GM23338 (cell line): ENCODE measurements at regions not wholly inside any gene's neighbourhood (a gene's known extent, or its start where the extent isn't known, plus 50 kb on each side); places are given as distances from the start of the nearest gene placed in this dataset.

Source experiments
- ATAC-seq: fragments of 200-7000 bp; cut with Tn5 transposase; 3 replicates; pipeline ENCODE4 v1.9.1; 2020
- DNase-seq: peaks from one replicate; pipeline ENCODE4 v3.0.0-alpha.2; 2015; ENCODE audit warnings: low spot score
- H2AFZ ChIP-seq: fragments of 200-600 bp; sonication (generic); 2 replicates; pipeline ENCODE4 v1.8.0; 2016; ENCODE audit warnings: antibody characterized with exemption, mild to moderate bottlenecking, moderate library complexity
- H3F3A ChIP-seq: fragments of 200-600 bp; sonication (generic); replicated peaks from 2 replicates; pipeline ENCODE4 v1.8.0; 2017; ENCODE audit warnings: antibody characterized with exemption, mixed run types, low read depth
- H3K27ac ChIP-seq: fragments of 200-600 bp; sonication (generic); 2 replicates; pipeline ENCODE4 v1.6.1; 2016; ENCODE audit warnings: low read depth
- H3K27me3 ChIP-seq: fragments of 200-600 bp; sonication (generic); 2 replicates; pipeline ENCODE4 v1.8.0; 2016; ENCODE audit warnings: mild to moderate bottlenecking, mixed run types, moderate library complexity; ENCODE audit not compliant: insufficient read depth
- H3K36me3 ChIP-seq: fragments of 200-600 bp; sonication (generic); 2 replicates; pipeline ENCODE4 v1.8.0; 2016; ENCODE audit warnings: mild to moderate bottlenecking; ENCODE audit not compliant: insufficient read depth
- H3K4me1 ChIP-seq: fragments of 200-600 bp; sonication (generic); 2 replicates; pipeline ENCODE4 v1.8.0; 2016; ENCODE audit warnings: mild to moderate bottlenecking, moderate library complexity; ENCODE audit not compliant: insufficient read depth
- H3K4me2 ChIP-seq: fragments of 200-600 bp; sonication (generic); 2 replicates; pipeline ENCODE4 v1.7.1; 2017; ENCODE audit warnings: mixed run types
- H3K4me3 ChIP-seq: fragments of 200-600 bp; sonication (generic); 2 replicates; pipeline ENCODE4 v1.6.1; 2016; ENCODE audit warnings: mixed run types
- H3K79me2 ChIP-seq: fragments of 200-600 bp; sonication (generic); replicated peaks from 2 replicates; pipeline ENCODE4 v1.8.0; 2017; ENCODE audit warnings: mild to moderate bottlenecking; ENCODE audit not compliant: insufficient read depth
- H3K9me2 ChIP-seq: fragments of 200-600 bp; sonication (generic); 2 replicates; pipeline ENCODE4 v1.8.0; 2017; ENCODE audit not compliant: insufficient read depth
- H4K20me1 ChIP-seq: fragments of 200-600 bp; sonication (generic); replicated peaks from 2 replicates; pipeline ENCODE4 v1.8.0; 2017; ENCODE audit warnings: mild to moderate bottlenecking; ENCODE audit not compliant: insufficient read depth
- H3K27ac Mint-ChIP-seq: 2 replicates; pipeline ENCODE4 v1.8.0; 2020; ENCODE audit warnings: inconsistent platforms, mild to moderate bottlenecking, moderate library complexity, mixed read lengths
- H3K27me3 Mint-ChIP-seq: 3 replicates; pipeline ENCODE4 v1.8.0; 2022; ENCODE audit warnings: low read depth, mild to moderate bottlenecking, moderate library complexity, mixed read lengths, inconsistent platforms; ENCODE audit not compliant: insufficient read depth, poor library complexity
- H3K36me3 Mint-ChIP-seq: 3 replicates; pipeline ENCODE4 v1.8.0; 2021; ENCODE audit warnings: low read depth, mild to moderate bottlenecking, inconsistent platforms, moderate library complexity, mixed read lengths
- H3K4me1 Mint-ChIP-seq: 3 replicates; pipeline ENCODE4 v1.8.0; 2020; ENCODE audit warnings: mild to moderate bottlenecking, inconsistent platforms, mixed read lengths
- H3K4me3 Mint-ChIP-seq: 3 replicates; pipeline ENCODE4 v1.8.0; 2021; ENCODE audit warnings: moderate library complexity, mild to moderate bottlenecking, inconsistent platforms, mixed read lengths
- H3K9me3 Mint-ChIP-seq: 3 replicates; pipeline ENCODE4 v1.8.0; 2020; ENCODE audit warnings: moderate library complexity, mild to moderate bottlenecking, inconsistent platforms, mixed read lengths
- CREB1 ChIP-seq: fragments of 250-450 bp; sonication (Bioruptor Pico); IDR thresholded peaks from 2 replicates; pipeline ENCODE4 v1.5.0; 2020; ENCODE audit warnings: low read depth, mild to moderate bottlenecking, moderate library complexity
- ETS1 ChIP-seq: IDR thresholded peaks from 2 replicates; pipeline ENCODE4 v1.6.1; 2016; ENCODE audit warnings: antibody characterized with exemption
- EZH2phosphoT487 ChIP-seq: fragments of 200-600 bp; sonication (generic); IDR thresholded peaks from one replicate; pipeline ENCODE4 v1.8.1; 2018; ENCODE audit warnings: antibody characterized with exemption; ENCODE audit not compliant: unreplicated experiment
- POLR2AphosphoS5 ChIP-seq: IDR thresholded peaks from 2 replicates; pipeline ENCODE4 v1.6.1; 2016; ENCODE audit warnings: antibody characterized with exemption, low read depth
- ZNF331 ChIP-seq: fragments of 250-450 bp; sonication (Bioruptor Pico); IDR thresholded peaks from 2 replicates; pipeline ENCODE4 v1.5.0; 2020; ENCODE audit warnings: low read depth, mild to moderate bottlenecking, moderate library complexity
- ZNF462 ChIP-seq: fragments of 250-450 bp; sonication (Bioruptor Pico); IDR thresholded peaks from 2 replicates; pipeline ENCODE4 v1.5.0; 2020; ENCODE audit warnings: mild to moderate bottlenecking, moderate library complexity

- TF ChIP-seq ZNF462 (CRISPR knock-in tag) (no peak), ETS1 (no peak), EZH2phosphoT487 (no peak)
Observed at GRCh38 chr1:65069011-65069565, 78.9 kb upstream of the AK4 start (continued).

GRCh38 chr1:65072845-65073244 lies 75.2 kb upstream of the AK4 start:
- no peaks in the 10 kb centered on the region for H3K36me3 Mint-ChIP-seq
- Histone ChIP-seq H3K27ac (no peak overlapping the region), H3K4me2 (no peak overlapping the region), H2AFZ (no peak overlapping the region), H3K4me1 (peaks cover 7% of the 10 kb centered on the region), H4K20me1 (no peaks in the 10 kb centered on the region), H3K27me3 (no peaks in the 10 kb centered on the region), H3K36me3 (no peaks in the 10 kb centered on the region), H3F3A (no peaks in the 10 kb centered on the region), H3K4me3 (no peak overlapping the region), H3K9me2 (no peaks in the 10 kb centered on the region), H3K79me2 (no peaks in the 10 kb centered on the region)
- ATAC-seq (no peak), DNase-seq (no peak)
- no peak overlapping the region for H3K27ac Mint-ChIP-seq
- H3K27me3 Mint-ChIP-seq: no peaks in the 10 kb centered on the region
- TF ChIP-seq ZNF462 (CRISPR knock-in tag) (no peak), CREB1 (CRISPR knock-in tag) (no peak), POLR2AphosphoS5 (no peak), ZNF331 (CRISPR knock-in tag) (no peak)
- H3K9me3 Mint-ChIP-seq: no peaks in the 10 kb centered on the region
- H3K4me3 Mint-ChIP-seq: no peak overlapping the region
- H3K4me1 Mint-ChIP-seq: peaks cover 28% of the 10 kb centered on the region
